NCI-H2227 (cell line): ENCODE measurements at regions not wholly inside any gene's neighbourhood (a gene's known extent, or its start where the extent isn't known, plus 50 kb on each side); places are given as distances from the start of the nearest gene placed in this dataset.

ENCODE experiments used
- DNase-seq: peaks from one replicate; lab custom pipeline; 2025; ENCODE audit not compliant: unreplicated experiment; lab: John Stamatoyannopoulos, UW

- DNase-seq, result no peak
Observed at GRCh38 chr3:80097674-80098073, 329.9 kb upstream of the ROBO1 start.

- DNase-seq, result no peak
Observed at GRCh38 chr3:80096909-80097308, 329.1 kb upstream of the ROBO1 start.

DNA sequence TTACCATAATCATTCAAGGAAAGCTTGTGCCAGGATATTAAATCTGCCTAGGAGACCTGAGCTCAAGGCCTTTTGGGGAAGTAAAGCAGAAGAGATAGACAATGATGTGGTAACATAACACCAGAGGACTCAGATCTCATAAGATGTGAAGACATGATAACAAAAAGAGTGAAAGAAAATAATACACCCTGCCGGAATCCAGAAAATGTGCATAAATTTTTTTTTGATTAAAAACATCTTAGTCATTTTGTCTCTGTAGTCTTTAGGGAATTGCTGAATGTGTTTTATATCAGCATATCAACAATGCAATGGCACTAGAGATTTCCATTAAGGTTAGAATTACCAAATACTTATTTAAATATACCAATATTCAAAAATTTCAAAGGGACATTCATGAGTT is 326.8 kb upstream of the ROBO1 start:
- DNase-seq, result no peak

DNA sequence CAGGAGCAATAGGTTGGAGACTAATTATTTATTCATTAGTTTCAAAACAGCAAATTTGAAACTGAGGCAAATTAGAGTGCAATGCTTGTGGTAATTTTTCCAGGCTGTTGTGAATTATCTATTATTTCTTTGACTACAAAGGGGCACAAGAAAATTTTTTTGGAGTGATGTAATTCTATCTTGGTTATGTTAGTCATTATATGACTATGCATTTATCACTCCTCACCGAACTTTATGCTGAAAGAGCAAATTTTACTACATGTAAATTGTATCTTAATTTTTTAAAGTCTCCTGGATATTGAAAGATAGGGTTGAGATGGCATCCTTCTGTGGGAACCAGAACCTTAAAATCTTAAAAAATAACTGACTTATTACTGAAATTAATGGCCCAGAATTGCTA is 320.0 kb upstream of the ROBO1 start:
- no peak for DNase-seq

GRCh38 chr3:80086426-80086825 is 318.6 kb upstream of the ROBO1 start:
- no peak for DNase-seq

- no peak for DNase-seq
Observed at GRCh38 chr3:80079886-80080285, 312.1 kb upstream of the ROBO1 start.

GRCh38 chr3:80068459-80068858 is 300.7 kb upstream of the ROBO1 start:
- no peak for DNase-seq

- no peak for DNase-seq
Observed at GRCh38 chr3:80063535-80063934, 295.7 kb upstream of the ROBO1 start.

- no peak for DNase-seq
Observed at GRCh38 chr3:80060664-80061063, 292.9 kb upstream of the ROBO1 start.

DNA sequence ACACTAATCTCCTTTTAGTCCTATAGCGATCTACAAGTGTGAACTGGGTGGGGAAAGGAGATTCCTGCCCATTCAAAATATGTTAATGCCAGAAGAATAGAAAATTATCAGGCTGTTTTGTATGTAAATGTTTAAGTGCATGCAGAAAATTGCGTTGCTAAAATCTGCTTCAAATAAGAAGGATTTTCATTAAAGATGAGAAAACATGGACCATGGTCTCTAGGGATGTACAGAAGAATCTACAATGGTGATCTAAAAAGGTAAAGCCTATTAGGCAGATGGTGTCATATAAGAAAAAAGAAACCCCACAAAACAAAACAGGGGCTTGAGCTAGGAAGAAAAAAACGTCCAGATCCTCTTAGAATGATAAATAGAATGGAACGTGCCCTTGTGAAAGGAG is 287.5 kb upstream of the ROBO1 start:
- no peak for DNase-seq

DNA sequence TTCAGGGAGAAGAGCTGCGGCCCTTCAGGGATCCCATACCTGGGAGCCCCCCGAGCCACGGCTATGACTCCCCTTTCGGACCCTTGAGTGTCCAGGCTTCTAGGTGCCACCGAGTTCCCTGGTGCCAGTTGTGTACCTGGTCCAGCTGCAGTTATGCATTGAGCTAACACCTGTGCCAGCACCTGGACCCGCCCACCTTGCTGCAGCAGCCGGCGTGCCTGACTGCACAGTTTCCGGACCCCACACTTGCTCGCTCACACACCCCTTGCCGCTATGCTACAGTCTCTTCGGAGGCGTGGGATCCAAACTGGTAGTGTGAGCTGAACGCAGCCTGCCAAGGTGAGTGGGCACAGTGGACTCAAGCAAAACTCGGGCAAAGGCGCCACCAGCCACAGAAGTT is 284.5 kb upstream of the ROBO1 start:
- no peak for DNase-seq

- DNase-seq, result no peak
Observed at GRCh38 chr3:80051602-80051962, 283.8 kb upstream of the ROBO1 start.

DNA sequence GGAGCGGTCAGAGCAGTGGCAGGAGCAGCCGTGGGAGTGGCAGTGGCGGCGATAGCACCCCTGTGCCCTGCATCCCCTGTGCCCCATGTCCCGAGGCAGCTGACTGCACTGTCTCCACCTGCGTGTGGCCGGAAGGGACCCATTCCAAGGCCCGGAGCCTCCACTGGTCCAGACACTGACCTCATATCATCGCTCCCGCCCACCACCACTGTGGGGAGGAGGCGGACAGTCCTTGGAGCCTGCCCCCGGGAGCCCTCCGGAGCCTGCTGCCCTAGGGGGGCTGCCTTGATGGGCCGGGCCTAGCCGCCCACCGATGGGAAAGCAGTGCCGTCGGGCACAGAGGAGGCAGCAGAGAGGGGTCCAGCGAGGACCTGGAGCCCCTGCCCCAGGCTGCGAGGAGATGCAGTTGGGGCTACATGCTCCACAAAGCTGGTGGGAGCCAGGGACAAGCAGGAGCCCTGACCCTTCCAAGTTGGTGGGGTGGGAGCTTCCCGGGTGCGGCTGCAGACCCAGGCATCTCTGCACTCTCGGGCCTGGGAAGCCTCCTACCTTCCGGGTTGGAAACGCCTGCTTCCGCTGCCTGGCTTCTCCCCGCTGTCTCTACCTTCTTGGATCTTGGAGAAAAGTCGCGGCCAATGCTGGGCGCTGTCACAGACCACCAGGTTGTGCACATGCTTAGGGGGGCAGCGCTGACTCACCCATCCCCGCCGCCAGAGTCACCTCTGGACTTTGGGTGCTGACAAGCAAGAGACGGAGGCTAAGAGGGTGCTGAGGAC is 283.2 kb upstream of the ROBO1 start:
- no peak for DNase-seq

DNA sequence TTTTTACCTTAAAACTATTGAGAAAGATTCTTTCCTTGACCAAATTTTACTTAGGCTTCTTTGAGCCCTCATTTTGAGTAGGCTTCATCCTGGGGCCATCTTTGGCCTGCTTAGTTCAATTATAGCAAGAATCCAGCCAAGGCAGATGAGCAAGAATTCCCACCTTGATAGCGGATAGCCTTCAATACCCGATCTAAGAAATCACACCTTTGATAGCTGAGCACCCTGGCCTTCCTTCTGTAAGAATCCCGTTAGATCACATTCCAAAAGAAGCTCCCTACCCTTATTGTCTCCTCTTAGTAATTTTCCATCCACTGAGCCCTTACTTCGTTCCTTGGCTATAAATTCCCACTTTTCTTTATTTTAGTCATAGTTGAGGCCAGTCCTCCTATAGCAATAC is 275.4 kb upstream of the ROBO1 start:
- DNase-seq, result no peak

DNA sequence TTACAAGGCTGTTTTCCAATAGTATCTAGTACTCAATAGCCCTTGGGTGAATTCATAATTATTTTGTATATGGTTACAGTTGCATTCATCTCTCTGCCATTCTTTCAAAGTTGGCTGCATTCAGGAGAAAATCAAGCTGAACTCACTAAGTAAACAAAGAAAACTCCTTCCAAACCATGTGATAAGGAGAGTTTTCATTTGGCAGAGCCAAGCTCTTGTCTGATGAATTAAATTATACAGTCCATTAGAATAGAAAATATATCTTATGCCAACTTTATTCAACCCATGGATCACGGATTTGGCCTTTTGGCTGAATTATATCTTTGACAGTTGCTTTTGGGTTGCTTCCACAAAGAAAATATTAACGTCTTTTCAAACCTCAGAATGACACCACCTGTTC is 272.3 kb upstream of the ROBO1 start:
- no peak for DNase-seq

DNA sequence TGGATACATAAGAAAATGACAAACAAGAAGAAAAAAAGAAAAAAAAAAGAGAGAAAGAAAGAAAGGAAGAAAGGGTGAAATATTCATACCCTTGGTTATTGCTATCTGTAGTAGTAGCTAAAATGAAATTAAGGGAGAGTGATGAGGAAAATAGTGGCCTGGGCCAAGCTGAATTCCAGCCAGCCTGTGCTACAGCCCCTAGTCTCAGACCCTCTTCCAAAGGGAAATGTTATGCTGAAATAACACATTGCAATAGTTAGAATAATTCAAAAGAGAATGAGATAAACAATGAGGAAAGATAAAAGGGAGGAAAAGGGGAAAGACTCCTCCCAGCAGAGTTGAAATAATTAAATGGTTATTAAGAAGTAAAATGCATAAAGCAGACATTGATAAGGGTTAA is 268.4 kb upstream of the ROBO1 start:
- no peak for DNase-seq

DNA sequence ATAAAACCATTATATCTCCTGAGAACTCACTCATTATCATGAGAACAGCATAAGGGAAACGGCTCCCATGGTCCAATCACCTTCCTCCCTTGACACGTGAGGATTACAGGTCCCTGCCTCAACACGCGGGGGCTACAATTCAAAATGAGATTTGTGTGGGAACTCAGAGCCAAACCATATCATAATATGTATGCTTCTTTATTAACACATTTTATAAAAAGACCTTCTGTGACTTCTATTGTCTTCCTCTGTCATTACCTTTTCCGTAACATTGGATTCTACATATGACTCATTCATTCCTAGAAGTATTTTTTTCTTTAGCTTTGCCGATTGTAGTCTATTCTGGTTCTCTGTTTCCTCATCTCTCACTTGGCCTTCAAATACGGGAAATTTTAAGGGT is 267.2 kb upstream of the ROBO1 start:
- DNase-seq, result no peak

DNA sequence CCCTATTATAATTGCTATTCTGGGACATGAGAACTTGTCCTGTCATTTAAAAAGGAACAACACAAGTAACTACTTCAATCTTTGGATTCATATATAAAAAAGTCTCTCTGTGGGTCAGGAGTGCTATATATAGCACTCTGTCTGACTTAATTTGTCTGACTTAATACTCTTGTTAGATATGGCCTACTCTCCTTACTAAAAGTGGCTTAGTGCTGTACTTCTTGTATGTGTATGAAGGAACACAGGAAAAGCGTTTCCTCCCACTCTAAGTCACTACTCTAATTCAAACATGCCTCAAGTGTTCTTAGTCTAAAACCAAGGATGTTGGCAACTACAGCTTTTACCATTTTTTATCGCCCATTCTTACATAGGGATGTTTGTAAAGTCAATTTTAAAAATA is 255.2 kb upstream of the ROBO1 start:
- no peak for DNase-seq

GRCh38 chr3:80018375-80018774 is 250.6 kb upstream of the ROBO1 start:
- no peak for DNase-seq

GRCh38 chr3:80017369-80017768 is 249.6 kb upstream of the ROBO1 start:
- no peak for DNase-seq

- no peak for DNase-seq
Observed at GRCh38 chr3:80014576-80014975, 246.8 kb upstream of the ROBO1 start.

DNA sequence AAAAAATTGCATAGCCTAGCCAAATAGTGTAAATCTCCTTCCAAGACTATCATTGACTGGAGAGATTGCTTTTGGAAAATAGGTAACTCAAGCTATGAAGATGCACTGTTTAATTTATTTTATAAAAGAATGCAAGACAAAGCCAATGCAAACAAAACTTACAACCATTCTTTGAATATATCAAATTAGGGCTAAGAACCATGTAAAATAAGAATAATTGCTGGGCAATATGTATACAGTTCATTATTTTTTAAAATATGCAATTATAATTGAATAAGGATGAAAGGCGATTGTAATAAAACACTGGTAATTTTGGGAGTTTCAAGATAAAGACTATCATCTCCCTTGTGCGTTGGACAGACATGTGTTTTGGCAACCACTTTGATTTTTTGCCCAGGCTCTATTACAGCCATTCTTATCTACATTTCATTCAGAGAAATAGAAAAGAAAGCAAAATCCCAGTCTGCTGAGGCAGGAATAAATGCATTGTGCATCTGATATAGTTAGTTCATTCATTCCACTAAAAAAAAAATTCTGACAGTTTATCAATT is 242.3 kb upstream of the ROBO1 start:
- no peak for DNase-seq

GRCh38 chr3:80007522-80007921 is 239.7 kb upstream of the ROBO1 start:
- DNase-seq, result no peak
